Heart left ventricle (tissue), 13 donors: ENCODE measurements at regions not wholly inside any gene's neighbourhood (a gene's known extent, or its start where the extent isn't known, plus 50 kb on each side); places are given as distances from the start of the nearest gene placed in this dataset.

Source experiments
- POLR2A ChIP-seq, 2 donors: fragments of 450-650 bp; IDR thresholded peaks; one replicate each; pipeline ENCODE4 v1.6.1; 2017; ENCODE audit warnings: antibody characterized with exemption in 2 of 2, mild to moderate bottlenecking in 2 of 2, moderate library complexity in 2 of 2
- TF ChIP-seq, protein P1 (sequence below), 12 donors: fragments of 200-600 bp; sonication (generic) in 4 of 12; IDR thresholded peaks; one replicate each; pipeline versions ENCODE4 v1.5.0 to v1.8.0; 2018 to 2022; ENCODE audit warnings: antibody characterized with exemption in 12 of 12, mild to moderate bottlenecking in 5 of 12
- donor health status: ischemic (EF 13 %, LVEDD 7.1; RV severe dilation, severe dysfunction).
- donor health status: DM: no; HTN: yes; CAD: no.
- donor health status: DM: no; HTN: no; CAD: no.
- donor health status: ischemic (EF 25% LVEDD 6.9; RV normal size, moderate dysfunction).
- donor health status: ischemic (EF 25% LVEDD 5.7; RV mildly dilated, moderate dysfunction).
- donor health status: ischemic (EF 35%, LVEDD 5.7; RV mildly dilated, moderate dysfunction).
- donor health status: nonischemic (EF 11% LVEDD 7.7; RV severe dilation, severe dysfunction).
- donor health status: DM: yes; HTN: yes; CAD: no.
- donor health status: PGD.
- donor health status: ischemic (EF 29% LVEDD 5.4; RV normal size, mild dysfunction).
- donor health status: nonischemic (EF 23%, LVEDD 6.1; RV moderate dilation, normal function).

DNA sequence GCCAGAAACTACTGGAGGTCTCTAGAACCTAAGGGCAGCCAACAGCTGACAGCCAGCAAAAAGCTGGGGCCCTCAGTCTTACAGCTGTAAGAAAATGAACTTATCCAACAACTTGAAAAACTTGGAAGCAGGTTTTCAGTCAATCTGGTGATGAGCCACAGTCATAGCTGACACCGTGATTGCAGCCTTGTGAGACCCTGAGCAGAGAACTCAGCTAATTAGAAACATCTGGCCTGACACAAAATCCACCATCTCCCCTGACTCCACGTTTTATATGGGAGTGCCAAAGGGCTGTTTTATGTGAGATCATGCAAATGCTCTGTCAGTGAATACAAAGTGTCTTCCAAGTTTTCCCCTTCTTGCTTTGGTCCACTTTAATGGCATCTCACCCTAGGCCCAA lies 198.8 kb upstream of the DCAF8L1 start:
- TF ChIP-seq POLR2A (IDR thresholded peaks at IDR 0.05): no peak
- TF ChIP-seq, protein P1, sequence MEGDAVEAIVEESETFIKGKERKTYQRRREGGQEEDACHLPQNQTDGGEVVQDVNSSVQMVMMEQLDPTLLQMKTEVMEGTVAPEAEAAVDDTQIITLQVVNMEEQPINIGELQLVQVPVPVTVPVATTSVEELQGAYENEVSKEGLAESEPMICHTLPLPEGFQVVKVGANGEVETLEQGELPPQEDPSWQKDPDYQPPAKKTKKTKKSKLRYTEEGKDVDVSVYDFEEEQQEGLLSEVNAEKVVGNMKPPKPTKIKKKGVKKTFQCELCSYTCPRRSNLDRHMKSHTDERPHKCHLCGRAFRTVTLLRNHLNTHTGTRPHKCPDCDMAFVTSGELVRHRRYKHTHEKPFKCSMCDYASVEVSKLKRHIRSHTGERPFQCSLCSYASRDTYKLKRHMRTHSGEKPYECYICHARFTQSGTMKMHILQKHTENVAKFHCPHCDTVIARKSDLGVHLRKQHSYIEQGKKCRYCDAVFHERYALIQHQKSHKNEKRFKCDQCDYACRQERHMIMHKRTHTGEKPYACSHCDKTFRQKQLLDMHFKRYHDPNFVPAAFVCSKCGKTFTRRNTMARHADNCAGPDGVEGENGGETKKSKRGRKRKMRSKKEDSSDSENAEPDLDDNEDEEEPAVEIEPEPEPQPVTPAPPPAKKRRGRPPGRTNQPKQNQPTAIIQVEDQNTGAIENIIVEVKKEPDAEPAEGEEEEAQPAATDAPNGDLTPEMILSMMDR (IDR thresholded peaks at IDR 0.05): no peak
